ENCODE measurements at regions not wholly inside any gene's neighbourhood (a gene's known extent, or its start where the extent isn't known, plus 50 kb on each side); places are given as distances from the start of the nearest gene placed in this dataset.

- TF ChIP-seq, protein P1, sequence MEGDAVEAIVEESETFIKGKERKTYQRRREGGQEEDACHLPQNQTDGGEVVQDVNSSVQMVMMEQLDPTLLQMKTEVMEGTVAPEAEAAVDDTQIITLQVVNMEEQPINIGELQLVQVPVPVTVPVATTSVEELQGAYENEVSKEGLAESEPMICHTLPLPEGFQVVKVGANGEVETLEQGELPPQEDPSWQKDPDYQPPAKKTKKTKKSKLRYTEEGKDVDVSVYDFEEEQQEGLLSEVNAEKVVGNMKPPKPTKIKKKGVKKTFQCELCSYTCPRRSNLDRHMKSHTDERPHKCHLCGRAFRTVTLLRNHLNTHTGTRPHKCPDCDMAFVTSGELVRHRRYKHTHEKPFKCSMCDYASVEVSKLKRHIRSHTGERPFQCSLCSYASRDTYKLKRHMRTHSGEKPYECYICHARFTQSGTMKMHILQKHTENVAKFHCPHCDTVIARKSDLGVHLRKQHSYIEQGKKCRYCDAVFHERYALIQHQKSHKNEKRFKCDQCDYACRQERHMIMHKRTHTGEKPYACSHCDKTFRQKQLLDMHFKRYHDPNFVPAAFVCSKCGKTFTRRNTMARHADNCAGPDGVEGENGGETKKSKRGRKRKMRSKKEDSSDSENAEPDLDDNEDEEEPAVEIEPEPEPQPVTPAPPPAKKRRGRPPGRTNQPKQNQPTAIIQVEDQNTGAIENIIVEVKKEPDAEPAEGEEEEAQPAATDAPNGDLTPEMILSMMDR (IDR thresholded peaks at IDR 0.05; ENCODE audit: low read depth, low read length, missing input control), result no peak
- TF ChIP-seq, protein P2, sequence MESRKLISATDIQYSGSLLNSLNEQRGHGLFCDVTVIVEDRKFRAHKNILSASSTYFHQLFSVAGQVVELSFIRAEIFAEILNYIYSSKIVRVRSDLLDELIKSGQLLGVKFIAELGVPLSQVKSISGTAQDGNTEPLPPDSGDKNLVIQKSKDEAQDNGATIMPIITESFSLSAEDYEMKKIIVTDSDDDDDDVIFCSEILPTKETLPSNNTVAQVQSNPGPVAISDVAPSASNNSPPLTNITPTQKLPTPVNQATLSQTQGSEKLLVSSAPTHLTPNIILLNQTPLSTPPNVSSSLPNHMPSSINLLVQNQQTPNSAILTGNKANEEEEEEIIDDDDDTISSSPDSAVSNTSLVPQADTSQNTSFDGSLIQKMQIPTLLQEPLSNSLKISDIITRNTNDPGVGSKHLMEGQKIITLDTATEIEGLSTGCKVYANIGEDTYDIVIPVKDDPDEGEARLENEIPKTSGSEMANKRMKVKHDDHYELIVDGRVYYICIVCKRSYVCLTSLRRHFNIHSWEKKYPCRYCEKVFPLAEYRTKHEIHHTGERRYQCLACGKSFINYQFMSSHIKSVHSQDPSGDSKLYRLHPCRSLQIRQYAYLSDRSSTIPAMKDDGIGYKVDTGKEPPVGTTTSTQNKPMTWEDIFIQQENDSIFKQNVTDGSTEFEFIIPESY (IDR thresholded peaks at IDR 0.05), result no peak
- TF ChIP-seq, protein P3, sequence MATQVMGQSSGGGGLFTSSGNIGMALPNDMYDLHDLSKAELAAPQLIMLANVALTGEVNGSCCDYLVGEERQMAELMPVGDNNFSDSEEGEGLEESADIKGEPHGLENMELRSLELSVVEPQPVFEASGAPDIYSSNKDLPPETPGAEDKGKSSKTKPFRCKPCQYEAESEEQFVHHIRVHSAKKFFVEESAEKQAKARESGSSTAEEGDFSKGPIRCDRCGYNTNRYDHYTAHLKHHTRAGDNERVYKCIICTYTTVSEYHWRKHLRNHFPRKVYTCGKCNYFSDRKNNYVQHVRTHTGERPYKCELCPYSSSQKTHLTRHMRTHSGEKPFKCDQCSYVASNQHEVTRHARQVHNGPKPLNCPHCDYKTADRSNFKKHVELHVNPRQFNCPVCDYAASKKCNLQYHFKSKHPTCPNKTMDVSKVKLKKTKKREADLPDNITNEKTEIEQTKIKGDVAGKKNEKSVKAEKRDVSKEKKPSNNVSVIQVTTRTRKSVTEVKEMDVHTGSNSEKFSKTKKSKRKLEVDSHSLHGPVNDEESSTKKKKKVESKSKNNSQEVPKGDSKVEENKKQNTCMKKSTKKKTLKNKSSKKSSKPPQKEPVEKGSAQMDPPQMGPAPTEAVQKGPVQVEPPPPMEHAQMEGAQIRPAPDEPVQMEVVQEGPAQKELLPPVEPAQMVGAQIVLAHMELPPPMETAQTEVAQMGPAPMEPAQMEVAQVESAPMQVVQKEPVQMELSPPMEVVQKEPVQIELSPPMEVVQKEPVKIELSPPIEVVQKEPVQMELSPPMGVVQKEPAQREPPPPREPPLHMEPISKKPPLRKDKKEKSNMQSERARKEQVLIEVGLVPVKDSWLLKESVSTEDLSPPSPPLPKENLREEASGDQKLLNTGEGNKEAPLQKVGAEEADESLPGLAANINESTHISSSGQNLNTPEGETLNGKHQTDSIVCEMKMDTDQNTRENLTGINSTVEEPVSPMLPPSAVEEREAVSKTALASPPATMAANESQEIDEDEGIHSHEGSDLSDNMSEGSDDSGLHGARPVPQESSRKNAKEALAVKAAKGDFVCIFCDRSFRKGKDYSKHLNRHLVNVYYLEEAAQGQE (IDR thresholded peaks at IDR 0.05), result no peak
- TF ChIP-seq YY1 (IDR thresholded peaks at IDR 0.05) (no peak), ATF3 (IDR thresholded peaks at IDR 0.05) (no peak), EGR1 (IDR thresholded peaks at IDR 0.05; ENCODE audit: low read depth in 2 of 2) (no peak), GABPA (IDR thresholded peaks at IDR 0.05 in 1 of 2, conservative IDR thresholded peaks at IDR 0.05 in 1 of 2) (no peak), JUND (IDR thresholded peaks at IDR 0.05) (no peak), RAD21 (IDR thresholded peaks at IDR 0.05) (no peak), TAF1 (conservative IDR thresholded peaks at IDR 0.05) (no peak)
These were observed 198.4 kb downstream of the ADAMTS15 start for GRCh38 chr11:130646881-130647280.
